ENCODE measurements at regions not wholly inside any gene's neighbourhood (a gene's known extent, or its start where the extent isn't known, plus 50 kb on each side); places are given as distances from the start of the nearest gene placed in this dataset.

DNA sequence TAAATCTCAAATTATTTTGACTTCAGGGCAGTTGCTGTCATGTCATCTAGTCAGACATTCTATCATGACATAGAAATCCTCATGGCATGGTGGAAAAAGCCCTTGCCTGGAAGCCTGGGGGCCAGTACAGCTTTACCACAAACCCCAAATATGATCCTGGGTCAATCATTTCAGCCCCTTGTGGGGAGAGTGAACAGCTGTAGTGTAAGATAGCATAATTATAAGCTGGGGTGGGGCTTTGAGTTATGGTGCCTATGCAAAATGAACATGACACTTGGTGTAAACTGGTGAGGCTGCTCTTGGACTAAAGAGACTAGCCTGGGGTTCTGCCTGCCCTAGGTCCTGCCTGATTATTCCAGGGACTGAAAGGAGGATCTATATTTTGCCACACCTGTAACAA lies 207.7 kb upstream of the DDHD1 start:
- Histone ChIP-seq H3K4ac (replicated peaks; ENCODE audit: insufficient read length, low read depth, low read length) (no peak overlapping the region), H3K27me3 (replicated peaks in 1 of 4; ENCODE audit: control insufficient read depth in 3 of 4, extremely low read depth in 1 of 4, insufficient read depth in 3 of 4, low read length in 3 of 4) (no peaks in the 10 kb centered on the region), H3K4me2 (ENCODE audit: insufficient read depth in 1 of 2, low read depth in 2 of 2, low read length in 2 of 2) (no peak overlapping the region), H3K9ac (replicated peaks in 1 of 4; ENCODE audit: extremely low read depth in 1 of 4, low read depth in 3 of 4, low read length in 3 of 4) (no peak overlapping the region), H2BK20ac (ENCODE audit: low read length) (no peak overlapping the region), H3K79me2 (ENCODE audit: control insufficient read depth in 1 of 2, insufficient read depth in 2 of 2, low read length in 2 of 2) (no peaks in the 10 kb centered on the region), H4K5ac (ENCODE audit: insufficient read length, low read depth, low read length) (no peak overlapping the region), H3K79me1 (ENCODE audit: low read depth, low read length) (no peaks in the 10 kb centered on the region), H4K20me1 (replicated peaks in 1 of 2; ENCODE audit: control insufficient read depth in 1 of 2, insufficient read depth in 2 of 2, low read length in 2 of 2) (no peaks in the 10 kb centered on the region), H3K56ac (replicated peaks; ENCODE audit: insufficient read length, low read depth, low read length) (no peak overlapping the region), H3K4me3 (ENCODE audit: extremely low read depth in 1 of 4, insufficient read depth in 2 of 4, low read depth in 3 of 4, low read length in 4 of 4) (no peak overlapping the region), H2BK5ac (ENCODE audit: low read depth, low read length) (no peak overlapping the region), H2AK5ac (ENCODE audit: low read depth, low read length) (no peak overlapping the region), H4K8ac (ENCODE audit: extremely low read depth, insufficient read depth, low read length) (no peak overlapping the region), H2BK12ac (ENCODE audit: low read depth, low read length) (no peak overlapping the region), H3K36me3 (ENCODE audit: control insufficient read depth in 2 of 4, insufficient read depth in 4 of 4, low read length in 3 of 4) (no peaks in the 10 kb centered on the region), H3K27ac (ENCODE audit: low read depth, low read length) (no peak overlapping the region), H4K91ac (replicated peaks; ENCODE audit: insufficient read length, low read length) (no peak overlapping the region), H2AFZ (ENCODE audit: low read length) (no peak overlapping the region), H3K9me3 (ENCODE audit: insufficient read depth in 2 of 2, low read depth in 1 of 2, low read length in 1 of 2) (peaks cover 0 to 4% of the 10 kb centered on the region in 2 experiments; a peak in 1 of 4 replicates), H3K14ac (ENCODE audit: insufficient read length) (no peak overlapping the region), H3K18ac (ENCODE audit: extremely low read depth, low read length) (no peak overlapping the region), H3K23ac (ENCODE audit: insufficient read length) (no peak overlapping the region), H2BK15ac (ENCODE audit: low read length) (no peak overlapping the region), H2BK120ac (replicated peaks; ENCODE audit: low read depth, low read length) (no peak overlapping the region), H3K4me1 (replicated peaks in 1 of 4; ENCODE audit: control insufficient read depth in 3 of 4, insufficient read depth in 4 of 4, low read length in 3 of 4) (peaks cover 0 to 8% (median 5%) of the 10 kb centered on the region in 4 experiments; a peak in 6 of 7 replicates), H3K23me2 (ENCODE audit: low read depth, low read length) (no peaks in the 10 kb centered on the region)
- POLR2A ChIA-PET (ENCODE audit: partially characterized antibody), result no interaction called here
- DNase-seq (ENCODE audit: low read depth in 1 of 2, low spot score in 2 of 2), result no peak
- FAIRE-seq, result no peak
- CTCF ChIA-PET (ENCODE audit: partially characterized antibody), result interaction anchor here (2.9 kb wide), 1 partner anchor 35 kb away, joined by 10 read pairs; no protein-coding TSS in a partner anchor
- no peak for TF ChIP-seq TCF12 (IDR thresholded peaks at IDR 0.05; ENCODE audit: low read depth, low read length)
- TF ChIP-seq, protein P1, sequence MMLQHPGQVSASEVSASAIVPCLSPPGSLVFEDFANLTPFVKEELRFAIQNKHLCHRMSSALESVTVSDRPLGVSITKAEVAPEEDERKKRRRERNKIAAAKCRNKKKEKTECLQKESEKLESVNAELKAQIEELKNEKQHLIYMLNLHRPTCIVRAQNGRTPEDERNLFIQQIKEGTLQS (IDR thresholded peaks at IDR 0.05; ENCODE audit: insufficient read depth, low read depth, low read length), result no peak
- no peak for TF ChIP-seq JUND (IDR thresholded peaks at IDR 0.05; ENCODE audit: low read length)
- no peak for TF ChIP-seq ZNF274 (IDR thresholded peaks at IDR 0.05; ENCODE audit: borderline replicate concordance, extremely low read depth, low read length)
- TF ChIP-seq BACH1 (IDR thresholded peaks at IDR 0.05; ENCODE audit: low read length), result no peak
- TF ChIP-seq SIN3A (conservative IDR thresholded peaks at IDR 0.05 in 1 of 2, IDR thresholded peaks at IDR 0.05 in 1 of 2; ENCODE audit: low read depth in 1 of 2, low read length in 2 of 2), result no peak
- no peak for TF ChIP-seq SIX5 (IDR thresholded peaks at IDR 0.05; ENCODE audit: low read depth, low read length)
- TF ChIP-seq CBX8 (IDR thresholded peaks at IDR 0.05; ENCODE audit: borderline replicate concordance, low read depth, low read length), result no peak
- TF ChIP-seq NANOG (IDR thresholded peaks at IDR 0.05; ENCODE audit: insufficient read depth, low read depth, low read length, poor library complexity, severe bottlenecking), result no peak
- no peak for TF ChIP-seq SP4 (IDR thresholded peaks at IDR 0.05; ENCODE audit: low read length)
- no peak for TF ChIP-seq EGR1 (IDR thresholded peaks at IDR 0.05; ENCODE audit: borderline replicate concordance, low read depth, low read length)
- TF ChIP-seq HDAC2 (IDR thresholded peaks at IDR 0.05; ENCODE audit: borderline replicate concordance in 1 of 2, low read depth in 2 of 2, low read length in 2 of 2), result no peak
- TF ChIP-seq, protein P2, sequence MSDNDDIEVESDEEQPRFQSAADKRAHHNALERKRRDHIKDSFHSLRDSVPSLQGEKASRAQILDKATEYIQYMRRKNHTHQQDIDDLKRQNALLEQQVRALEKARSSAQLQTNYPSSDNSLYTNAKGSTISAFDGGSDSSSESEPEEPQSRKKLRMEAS (IDR thresholded peaks at IDR 0.05), result no peak
- TF ChIP-seq EP300 (IDR thresholded peaks at IDR 0.05; ENCODE audit: borderline replicate concordance in 1 of 2, low read depth in 2 of 2, low read length in 2 of 2), result no peak
- TF ChIP-seq KDM5A (IDR thresholded peaks at IDR 0.05; ENCODE audit: low read length), result no peak

All from H1 (cell line).